ENCODE measurements at regions not wholly inside any gene's neighbourhood (a gene's known extent, or its start where the extent isn't known, plus 50 kb on each side); places are given as distances from the start of the nearest gene placed in this dataset.

GRCh38 chr2:147538088-147538487 is 306.7 kb upstream of the ACVR2A start:
- no peaks in the 10 kb centered on the region for H3K27me3 ChIP-seq
- TF ChIP-seq POLR2A (IDR thresholded peaks at IDR 0.05) (no peak), POLR2AphosphoS5 (IDR thresholded peaks at IDR 0.05) (peak; percentile 18), EP300 (IDR thresholded peaks at IDR 0.05) (no peak)
- TF ChIP-seq, protein P1, sequence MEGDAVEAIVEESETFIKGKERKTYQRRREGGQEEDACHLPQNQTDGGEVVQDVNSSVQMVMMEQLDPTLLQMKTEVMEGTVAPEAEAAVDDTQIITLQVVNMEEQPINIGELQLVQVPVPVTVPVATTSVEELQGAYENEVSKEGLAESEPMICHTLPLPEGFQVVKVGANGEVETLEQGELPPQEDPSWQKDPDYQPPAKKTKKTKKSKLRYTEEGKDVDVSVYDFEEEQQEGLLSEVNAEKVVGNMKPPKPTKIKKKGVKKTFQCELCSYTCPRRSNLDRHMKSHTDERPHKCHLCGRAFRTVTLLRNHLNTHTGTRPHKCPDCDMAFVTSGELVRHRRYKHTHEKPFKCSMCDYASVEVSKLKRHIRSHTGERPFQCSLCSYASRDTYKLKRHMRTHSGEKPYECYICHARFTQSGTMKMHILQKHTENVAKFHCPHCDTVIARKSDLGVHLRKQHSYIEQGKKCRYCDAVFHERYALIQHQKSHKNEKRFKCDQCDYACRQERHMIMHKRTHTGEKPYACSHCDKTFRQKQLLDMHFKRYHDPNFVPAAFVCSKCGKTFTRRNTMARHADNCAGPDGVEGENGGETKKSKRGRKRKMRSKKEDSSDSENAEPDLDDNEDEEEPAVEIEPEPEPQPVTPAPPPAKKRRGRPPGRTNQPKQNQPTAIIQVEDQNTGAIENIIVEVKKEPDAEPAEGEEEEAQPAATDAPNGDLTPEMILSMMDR (IDR thresholded peaks at IDR 0.05): no peak
- ATAC-seq: peak; percentile 66
- no peaks in the 10 kb centered on the region for H3K36me3 ChIP-seq
- H3K4me3 ChIP-seq: no peak overlapping the region
- H3K27ac ChIP-seq: peak overlapping the region in 2 of 4 donors; percentile 5 to 18
- H3K4me1 ChIP-seq: peaks cover 0 to 25% (median 0%) of the 10 kb centered on the region in 3 donors
- WGBS, 2 donors (ENCODE audit: low coverage in 1 of 2): 0 to 11% methylated on average over 1 of the region's 1 CpG
- no peaks in the 10 kb centered on the region for H3K9me3 ChIP-seq

GRCh38 chr2:147531269-147531668 is 313.6 kb upstream of the ACVR2A start:
- H3K4me1 ChIP-seq: peaks cover 0 to 12% (median 0%) of the 10 kb centered on the region in 3 donors
- no peak for ATAC-seq
- 23 to 41% methylated on average over 3 of the region's 3 CpGs for WGBS, 2 donors (ENCODE audit: low coverage in 1 of 2)
- H3K4me3 ChIP-seq: no peak overlapping the region
- no peak overlapping the region for H3K27ac ChIP-seq
- TF ChIP-seq, protein P1 (IDR thresholded peaks at IDR 0.05): no peak
- TF ChIP-seq POLR2AphosphoS5 (IDR thresholded peaks at IDR 0.05): no peak
- no peaks in the 10 kb centered on the region for H3K27me3 ChIP-seq
- no peaks in the 10 kb centered on the region for H3K9me3 ChIP-seq
- H3K36me3 ChIP-seq: no peaks in the 10 kb centered on the region

GRCh38 chr2:147530033-147530432 is 314.8 kb upstream of the ACVR2A start:
- H3K4me1 ChIP-seq: peaks cover 0 to 25% (median 0%) of the 10 kb centered on the region in 3 donors
- H3K27ac ChIP-seq: no peak overlapping the region
- TF ChIP-seq POLR2A (IDR thresholded peaks at IDR 0.05) (no peak), POLR2AphosphoS5 (IDR thresholded peaks at IDR 0.05) (no peak), EP300 (IDR thresholded peaks at IDR 0.05) (no peak)
- TF ChIP-seq, protein P1 (IDR thresholded peaks at IDR 0.05): no peak
- no peak for ATAC-seq
- H3K27me3 ChIP-seq: no peaks in the 10 kb centered on the region
- no peaks in the 10 kb centered on the region for H3K9me3 ChIP-seq
- H3K36me3 ChIP-seq: no peaks in the 10 kb centered on the region
- WGBS, 2 donors (ENCODE audit: low coverage in 1 of 2): 66 to 77% methylated on average over 3 of the region's 3 CpGs
- no peak overlapping the region for H3K4me3 ChIP-seq

DNA sequence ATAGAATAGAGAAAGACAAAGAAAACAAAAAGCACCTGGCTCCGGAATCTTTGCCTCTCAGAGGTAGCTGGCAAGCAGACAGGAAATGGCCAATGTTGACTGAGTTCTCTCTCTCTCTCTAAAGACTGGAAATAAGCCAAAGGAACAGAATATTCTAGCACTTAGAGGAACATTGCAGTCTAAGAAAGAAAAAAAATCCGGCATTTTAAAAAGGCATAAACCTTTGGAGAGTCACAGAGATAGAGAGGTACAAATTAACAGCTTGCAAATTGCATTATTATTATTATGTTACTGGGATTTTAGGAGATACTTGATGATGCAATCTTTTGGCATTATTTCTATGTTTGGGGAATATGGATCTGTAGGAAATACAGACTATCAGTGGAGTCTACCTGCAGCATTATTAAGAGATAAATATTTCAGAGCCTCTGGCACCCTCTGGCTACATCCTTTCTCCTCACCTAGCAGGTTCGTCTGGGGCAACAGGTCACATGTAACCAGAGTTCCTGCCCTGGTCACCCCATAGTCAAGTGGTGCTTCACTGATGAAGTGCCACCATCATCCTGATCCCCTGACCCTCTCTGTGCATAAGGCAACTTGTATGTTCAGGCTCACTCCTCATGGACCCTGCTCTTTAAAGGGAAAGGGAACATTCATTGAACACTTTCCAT is 318.9 kb upstream of the ACVR2A start:
- H3K27me3 ChIP-seq: no peaks in the 10 kb centered on the region
- H3K9me3 ChIP-seq: no peaks in the 10 kb centered on the region
- H3K4me3 ChIP-seq: no peak overlapping the region
- H3K27ac ChIP-seq: no peak overlapping the region
- no peak for ATAC-seq
- peaks cover 0 to 19% (median 0%) of the 10 kb centered on the region in 3 donors for H3K4me1 ChIP-seq
- 14 to 58% methylated on average over 1 to 3 of the region's 3 CpGs for WGBS, 2 donors (ENCODE audit: low coverage in 1 of 2)
- TF ChIP-seq, protein P1 (IDR thresholded peaks at IDR 0.05): no peak
- TF ChIP-seq POLR2A (IDR thresholded peaks at IDR 0.05): no peak
- TF ChIP-seq POLR2AphosphoS5 (IDR thresholded peaks at IDR 0.05): no peak
- TF ChIP-seq EP300 (IDR thresholded peaks at IDR 0.05): no peak
- no peaks in the 10 kb centered on the region for H3K36me3 ChIP-seq

- ATAC-seq: no peak
- no peak overlapping the region for H3K4me3 ChIP-seq
- no peak overlapping the region for H3K27ac ChIP-seq
- 97 to 100% methylated on average over 3 of the region's 3 CpGs for WGBS, 2 donors (ENCODE audit: low coverage in 1 of 2)
- H3K9me3 ChIP-seq: no peaks in the 10 kb centered on the region
- peaks cover 0 to 15% (median 0%) of the 10 kb centered on the region in 3 donors for H3K4me1 ChIP-seq
- TF ChIP-seq EP300 (IDR thresholded peaks at IDR 0.05): no peak
- no peak for TF ChIP-seq POLR2A (IDR thresholded peaks at IDR 0.05)
- no peak for TF ChIP-seq POLR2AphosphoS5 (IDR thresholded peaks at IDR 0.05)
- TF ChIP-seq, protein P1 (IDR thresholded peaks at IDR 0.05): no peak
- H3K36me3 ChIP-seq: no peaks in the 10 kb centered on the region
- H3K27me3 ChIP-seq: no peaks in the 10 kb centered on the region
Observed at GRCh38 chr2:147524912-147525311, 319.9 kb upstream of the ACVR2A start.
